Middle frontal gyrus (tissue), 1 donor: ENCODE measurements at regions not wholly inside any gene's neighbourhood (a gene's known extent, or its start where the extent isn't known, plus 50 kb on each side); places are given as distances from the start of the nearest gene placed in this dataset.
"Not testable (repeated sequence)": the region's sequence is repeated elsewhere in the genome, so short reads cannot be mapped to it uniquely, and the experiment has no call there.

Experiments
- DNase-seq: peaks from one replicate; pipeline ENCODE4 v3.0.0-alpha.2; 2015; ENCODE audit warnings: low spot score; ENCODE audit errors: extremely low spot score

- DNase-seq: no peak
Observed at GRCh38 chr15:69758810-69759790, 306.5 kb downstream of the RPLP1 start.

DNA sequence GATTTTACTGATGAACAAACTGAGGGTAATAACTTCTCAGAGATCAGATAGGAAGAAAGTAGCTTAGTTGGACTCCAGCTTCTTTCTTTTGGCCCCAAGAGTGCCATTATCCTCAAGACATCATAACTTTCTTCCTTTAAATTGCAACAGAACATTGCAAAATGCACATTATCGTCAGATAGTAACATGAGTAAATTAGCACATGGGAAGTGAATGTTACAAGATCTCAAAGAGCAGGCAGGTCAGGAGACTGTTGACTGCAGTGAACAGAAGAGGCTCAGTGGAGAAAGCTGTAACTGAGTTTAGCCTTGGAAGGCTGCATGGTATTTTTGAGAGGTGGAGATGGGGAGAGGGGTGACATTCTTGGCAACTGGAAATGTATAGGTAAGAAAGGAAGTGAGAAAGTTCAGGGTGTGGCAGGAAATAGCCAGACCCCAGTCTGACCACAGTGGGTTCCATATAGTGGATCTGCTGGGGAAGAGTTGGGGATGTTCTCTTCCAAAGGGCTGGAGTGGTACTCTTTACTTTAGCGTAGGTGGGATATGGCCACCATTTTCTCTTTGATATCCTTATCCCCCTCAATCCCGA lies 307.7 kb downstream of the RPLP1 start:
- DNase-seq: no peak

GRCh38 chr15:69760890-69761568 lies 308.4 kb downstream of the RPLP1 start:
- no peak for DNase-seq

- DNase-seq: no peak
Observed at GRCh38 chr15:69762373-69763148, 309.9 kb downstream of the RPLP1 start.

- no peak for DNase-seq
Observed at GRCh38 chr15:69763831-69764230, 311.2 kb downstream of the RPLP1 start.

DNA sequence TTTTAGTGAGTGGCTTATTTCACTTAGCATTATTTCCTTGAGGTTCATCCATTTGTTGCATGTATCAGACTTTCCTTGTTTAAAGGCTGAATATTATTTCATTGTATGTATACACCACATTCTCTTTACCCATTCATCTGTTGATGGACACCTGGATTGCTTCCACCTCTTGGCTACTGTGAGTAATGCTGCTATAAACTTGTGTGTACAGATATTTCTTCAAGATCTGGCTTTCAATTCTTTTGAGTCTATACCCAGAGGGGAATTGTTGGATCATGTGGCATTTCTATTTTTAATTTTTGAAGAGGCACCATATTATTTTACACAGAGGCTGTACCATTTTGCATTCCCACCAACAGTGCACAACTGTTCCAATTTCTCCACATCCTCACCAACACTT lies 313.5 kb downstream of the RPLP1 start:
- no peak for DNase-seq

GRCh38 chr15:69767191-69767590 lies 314.6 kb downstream of the RPLP1 start:
- DNase-seq: no peak

DNA sequence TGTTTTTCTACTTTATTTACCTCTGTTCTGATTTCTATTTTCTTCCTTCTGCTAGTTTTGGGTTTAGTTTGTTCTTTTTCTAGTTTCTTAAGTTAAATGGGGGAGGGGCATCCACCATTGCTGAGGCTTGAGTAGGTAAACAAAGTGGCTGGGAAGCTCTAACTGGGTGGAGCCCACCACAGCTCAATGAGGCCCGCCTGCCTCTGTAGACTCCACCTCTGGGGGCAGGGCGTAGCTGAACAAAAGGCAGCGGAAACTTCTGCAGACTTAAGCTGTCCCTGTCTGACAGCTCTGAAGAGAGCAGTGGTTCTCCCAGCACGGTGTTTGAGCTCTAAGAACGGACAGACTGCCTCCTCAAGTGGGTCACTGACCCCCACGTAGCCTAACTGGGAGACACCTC lies 316.7 kb downstream of the RPLP1 start:
- not testable (repeated sequence) for DNase-seq

DNA sequence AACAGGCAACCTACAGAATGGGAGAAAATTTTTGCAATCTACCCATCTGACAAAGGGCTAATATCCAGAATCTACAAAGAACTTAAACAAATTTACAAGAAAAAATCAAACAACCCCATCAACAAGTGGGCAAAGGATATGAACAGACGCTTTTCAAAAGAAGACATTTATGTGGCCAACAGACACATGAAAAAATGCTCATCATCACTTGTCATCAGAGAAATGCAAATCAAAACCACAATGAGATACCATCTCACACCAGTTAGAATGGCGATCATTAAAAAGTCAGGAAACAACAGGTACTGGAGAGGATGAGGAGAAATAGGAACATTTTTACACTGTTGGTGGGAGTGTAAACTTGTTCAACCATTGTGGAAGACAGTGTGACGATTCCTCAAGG lies 321.6 kb downstream of the RPLP1 start:
- not testable (repeated sequence) for DNase-seq

DNA sequence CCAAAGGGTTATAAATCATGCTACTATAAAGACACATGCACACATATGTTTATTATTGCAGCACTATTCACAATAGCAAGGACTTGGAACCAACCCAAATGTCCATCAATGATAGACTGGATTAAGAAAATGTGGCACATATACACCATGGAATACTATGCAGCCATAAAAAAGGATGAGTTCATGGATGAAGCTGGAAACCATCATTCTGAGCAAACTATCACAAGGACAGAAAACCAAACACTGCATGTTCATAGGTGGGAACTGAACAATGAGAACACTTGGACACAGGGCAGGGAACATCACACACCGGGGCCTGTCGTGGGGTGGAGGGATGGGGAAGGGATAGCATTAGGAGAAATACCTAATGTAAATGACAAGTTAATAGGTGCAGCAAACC lies 322.1 kb downstream of the RPLP1 start:
- DNase-seq: not testable (repeated sequence)

GRCh38 chr15:69777356-69777755 lies 320.4 kb downstream of the TLE3 start:
- DNase-seq: no peak

DNA sequence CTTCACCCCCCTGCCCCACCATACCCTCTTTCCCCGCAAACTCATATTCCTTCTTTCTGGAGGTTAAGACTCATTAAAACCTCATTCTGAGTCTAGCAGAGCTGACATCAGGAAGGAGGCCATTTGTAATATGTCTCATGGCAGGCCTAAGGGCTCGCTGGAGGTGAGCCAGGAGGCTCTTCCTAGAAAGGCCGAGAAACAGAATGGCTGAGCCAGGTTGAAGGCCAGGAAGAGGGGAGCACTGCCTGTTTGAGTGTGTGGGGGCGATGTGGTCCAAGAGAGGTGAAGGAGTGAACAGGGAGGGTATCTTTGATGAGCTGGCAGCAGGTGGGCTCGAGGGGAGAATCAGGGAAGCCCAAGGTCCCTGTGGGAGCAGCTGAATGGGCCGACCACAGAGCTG lies 317.3 kb downstream of the TLE3 start:
- no peak for DNase-seq

DNA sequence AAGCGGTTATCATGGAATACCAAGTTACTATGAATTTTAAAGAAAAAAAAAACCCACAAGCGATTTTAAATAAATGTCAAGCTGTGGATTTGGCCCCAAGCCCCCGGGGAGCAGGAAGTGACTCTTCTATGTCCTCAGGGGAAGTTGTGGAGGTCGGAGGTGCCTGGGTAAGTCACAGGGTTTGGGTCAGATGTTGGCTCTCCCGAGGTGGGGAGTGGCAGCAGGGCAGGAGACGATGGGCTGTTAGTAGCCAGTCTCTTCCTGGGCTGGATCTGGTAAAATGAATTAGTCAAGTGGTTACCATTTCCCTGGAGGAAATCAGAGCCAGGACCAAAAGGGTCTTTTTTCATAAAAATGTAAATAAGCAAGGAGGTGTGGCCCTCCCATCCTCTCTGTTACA lies 316.7 kb downstream of the TLE3 start:
- DNase-seq: no peak

DNA sequence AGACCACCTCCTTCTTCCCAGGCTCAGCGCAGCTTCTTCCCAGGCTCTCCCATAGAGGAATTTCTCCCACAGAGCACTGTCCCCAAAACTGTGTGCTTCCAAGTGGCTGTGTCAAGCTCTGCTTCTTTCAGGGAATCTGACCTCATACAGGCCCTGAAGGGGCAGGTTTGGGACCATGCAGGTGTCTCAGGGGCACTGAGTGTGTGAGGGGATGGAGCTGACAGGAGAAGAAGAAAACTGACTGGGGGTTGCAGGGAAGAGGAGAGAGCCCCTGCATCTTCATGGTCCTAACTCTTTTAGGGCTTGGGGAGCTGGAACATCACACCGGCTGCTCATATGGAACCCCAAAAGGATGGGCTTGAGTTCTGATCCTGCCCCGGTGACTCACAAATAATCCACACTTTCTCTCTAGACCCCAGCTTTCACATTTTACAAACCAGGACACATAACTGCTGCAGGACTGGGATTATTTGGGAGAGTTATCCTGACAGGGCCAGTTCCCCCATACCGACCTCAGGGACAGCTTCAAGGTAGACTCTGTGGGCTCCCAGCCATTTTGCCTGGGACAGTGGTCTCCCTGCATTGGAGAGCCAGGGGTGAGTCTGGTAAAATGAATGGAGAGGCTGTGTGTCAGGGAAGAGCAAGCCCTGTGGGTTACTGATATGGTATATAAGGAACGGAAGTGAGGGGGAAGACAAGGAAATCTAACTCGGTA lies 316.1 kb downstream of the TLE3 start:
- no peak for DNase-seq

GRCh38 chr15:69782139-69782658 lies 315.5 kb downstream of the TLE3 start:
- DNase-seq: no peak

DNA sequence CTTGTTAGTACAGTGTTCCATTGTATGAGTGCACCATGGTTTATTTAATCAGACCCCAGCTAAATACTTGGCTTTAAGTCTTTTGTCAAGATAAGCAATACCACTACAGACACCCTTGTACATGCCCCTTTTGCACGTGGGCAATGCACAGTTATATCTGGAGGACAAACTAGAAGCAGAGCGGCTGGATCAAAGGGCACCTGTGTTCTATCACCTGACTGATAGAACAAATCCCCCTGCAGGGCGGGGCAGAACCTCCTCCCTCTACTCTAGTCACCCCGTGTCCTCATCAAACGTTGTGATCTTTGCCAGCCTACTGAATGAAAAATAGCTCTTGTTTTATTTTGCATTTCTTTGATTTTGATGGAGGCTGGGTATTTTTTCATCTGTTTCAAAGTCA lies 314.9 kb downstream of the TLE3 start:
- DNase-seq: no peak

DNA sequence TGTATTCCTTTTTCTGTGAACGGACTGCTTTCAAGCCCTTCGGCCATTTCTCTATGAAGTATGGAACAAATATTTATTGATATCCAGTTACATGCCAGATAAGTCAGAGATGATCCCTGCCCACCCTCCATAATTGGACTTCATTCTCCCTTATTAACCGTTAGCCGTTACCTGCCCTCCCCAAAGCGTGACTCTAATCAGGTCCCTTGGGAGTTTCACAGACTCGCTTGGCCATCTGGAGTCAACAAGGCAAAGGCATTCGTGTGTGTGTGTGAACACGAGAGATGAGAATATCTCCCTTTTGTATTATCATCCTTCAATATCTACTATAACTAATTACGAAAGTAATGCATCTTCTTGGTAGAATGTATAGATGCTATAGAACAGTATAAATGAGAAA lies 314.5 kb downstream of the TLE3 start:
- no peak for DNase-seq

- no peak for DNase-seq
Observed at GRCh38 chr15:69784798-69785566, 312.7 kb downstream of the TLE3 start.

- no peak for DNase-seq
Observed at GRCh38 chr15:69786136-69786701, 311.5 kb downstream of the TLE3 start.
